Renal cortex interstitium (tissue), 11 donors: ENCODE measurements at regions not wholly inside any gene's neighbourhood (a gene's known extent, or its start where the extent isn't known, plus 50 kb on each side); places are given as distances from the start of the nearest gene placed in this dataset.
A peak's percentile ranks its signal among the peaks of the same experiment; 100 is the strongest.

ENCODE experiments used
- DNase-seq, 11 donors: peaks; one replicate each; pipeline ENCODE4 v3.0.0-alpha.2; 2013; ENCODE audit warnings: low read depth in 9 of 11, low spot score in 4 of 11; ENCODE audit errors: extremely low read depth in 1 of 11

- DNase-seq, result peak in 1 of 11 donors; percentile 40
These were observed 52.3 kb upstream of the MLN start for GRCh38 chr6:33856031-33856590.

- peak in 3 of 11 donors; percentile 60 to 72 (median 70) for DNase-seq
These were observed 50.8 kb upstream of the MLN start for GRCh38 chr6:33854572-33855030.

GRCh38 chr6:33853736-33854135 is 49.9 kb upstream of the MLN start:
- no peak for DNase-seq
